ENCODE measurements at regions not wholly inside any gene's neighbourhood (a gene's known extent, or its start where the extent isn't known, plus 50 kb on each side); places are given as distances from the start of the nearest gene placed in this dataset.

DNA sequence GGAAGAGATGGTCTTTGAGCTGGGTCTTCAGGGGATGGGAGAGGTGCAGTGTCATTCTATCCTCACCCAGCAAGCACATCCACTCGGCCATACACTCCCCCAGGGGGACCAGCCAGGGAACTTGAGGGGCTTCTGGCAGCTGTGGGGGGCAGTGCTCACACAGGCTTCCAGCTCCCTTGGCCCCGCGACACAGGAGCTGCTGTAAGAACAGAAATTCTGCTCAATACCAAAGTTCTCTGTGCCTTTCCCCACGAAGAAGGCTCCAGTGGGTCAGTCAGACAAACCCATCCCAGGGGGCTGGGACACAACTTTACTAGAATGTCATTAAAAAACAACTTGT is 289.1 kb upstream of the RTL1 start:
- Histone ChIP-seq H3K36me3 (ENCODE audit: low read depth) (no peaks in the 10 kb centered on the region), H4K20me1 (ENCODE audit: insufficient read depth) (no peaks in the 10 kb centered on the region), H3K4me3 (no peak overlapping the region), H3K27ac (no peak overlapping the region), H2AFZ (no peak overlapping the region), H3K79me2 (ENCODE audit: insufficient read depth) (no peaks in the 10 kb centered on the region), H3K9me3 (ENCODE audit: low read depth) (no peaks in the 10 kb centered on the region), H3K4me1 (ENCODE audit: insufficient read depth) (no peaks in the 10 kb centered on the region), H3K4me2 (ENCODE audit: unreplicated experiment) (no peak overlapping the region), H3K9me2 (ENCODE audit: insufficient read depth) (no peaks in the 10 kb centered on the region), H3K9ac (no peak overlapping the region), H3K27me3 (replicated peaks; ENCODE audit: insufficient read depth) (0 out of 2 replicates have a peak, but pooled peaks cover 22% of the 10 kb centered on the region), H3F3A (ENCODE audit: insufficient read depth) (no peaks in the 10 kb centered on the region)
- in situ Hi-C loops (cut with MboI): no loop called here
- DNase-seq: no peak
- no peak for TF ChIP-seq EZH2phosphoT487 (IDR thresholded peaks at IDR 0.05; ENCODE audit: insufficient read depth, low read depth)
- TF ChIP-seq EZH2 (IDR thresholded peaks at IDR 0.05; ENCODE audit: insufficient read depth, poor library complexity, severe bottlenecking): no peak
- 38 to 42% methylated on average over 4 of the region's 4 CpGs for WGBS, 2 experiments (ENCODE audit: low coverage in 1 of 2, low lambda C conversion rate in 2 of 2, missing lambda C conversion rate in 2 of 2)

DNA sequence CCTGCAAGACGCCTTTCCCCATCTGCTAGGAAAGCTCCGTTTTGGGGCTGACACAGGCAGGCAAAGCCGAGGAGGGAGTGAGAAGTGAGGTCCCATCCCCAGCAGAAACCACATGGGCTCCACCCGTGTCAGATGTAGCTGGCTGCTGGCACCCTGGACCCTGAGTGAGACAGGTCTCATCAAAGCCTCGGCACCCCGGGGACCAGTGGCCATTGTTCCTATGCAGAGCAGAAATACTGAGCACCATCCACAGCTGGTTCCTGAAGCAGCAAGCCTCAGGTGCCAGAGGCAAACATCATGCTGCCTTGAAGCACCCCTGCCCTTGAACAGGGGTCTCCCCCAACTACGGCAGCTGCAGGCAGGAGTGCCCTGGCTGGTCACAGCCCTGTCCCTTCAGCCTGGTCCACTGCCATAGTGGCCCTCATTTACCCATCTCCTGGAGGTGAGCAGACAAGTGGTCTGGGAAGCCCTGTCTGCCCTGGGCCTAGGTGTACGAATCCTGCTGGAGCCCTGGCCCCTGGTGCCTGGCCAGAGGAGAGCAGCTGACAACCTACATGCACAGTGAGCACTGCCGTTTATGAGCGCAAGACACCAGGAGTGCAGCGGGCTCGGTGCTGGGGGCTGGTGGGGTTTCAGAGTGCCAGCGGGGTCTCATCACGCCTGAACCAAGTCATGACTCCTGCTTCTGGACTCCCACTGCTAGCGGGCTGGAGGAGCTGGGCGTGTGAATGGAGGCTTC is 289.8 kb upstream of the RTL1 start:
- Histone ChIP-seq H2AFZ (no peak overlapping the region), H4K20me1 (ENCODE audit: insufficient read depth) (no peaks in the 10 kb centered on the region), H3K4me2 (ENCODE audit: unreplicated experiment) (no peak overlapping the region), H3K4me3 (no peak overlapping the region), H3K79me2 (ENCODE audit: insufficient read depth) (no peaks in the 10 kb centered on the region), H3K9me2 (ENCODE audit: insufficient read depth) (no peaks in the 10 kb centered on the region), H3K27me3 (replicated peaks; ENCODE audit: insufficient read depth) (0 out of 2 replicates have a peak, but pooled peaks cover 22% of the 10 kb centered on the region), H3K9ac (no peak overlapping the region), H3K4me1 (ENCODE audit: insufficient read depth) (no peaks in the 10 kb centered on the region), H3F3A (ENCODE audit: insufficient read depth) (no peaks in the 10 kb centered on the region), H3K9me3 (ENCODE audit: low read depth) (no peaks in the 10 kb centered on the region), H3K36me3 (ENCODE audit: low read depth) (no peaks in the 10 kb centered on the region), H3K27ac (no peak overlapping the region)
- 62 to 63% methylated on average over 16 of the region's 16 CpGs for WGBS, 2 experiments (ENCODE audit: low coverage in 1 of 2, low lambda C conversion rate in 2 of 2, missing lambda C conversion rate in 2 of 2)
- in situ Hi-C loops (cut with MboI): no loop called here
- no peak for TF ChIP-seq EZH2 (IDR thresholded peaks at IDR 0.05; ENCODE audit: insufficient read depth, poor library complexity, severe bottlenecking)
- TF ChIP-seq EZH2phosphoT487 (IDR thresholded peaks at IDR 0.05; ENCODE audit: insufficient read depth, low read depth): no peak
- no peak for DNase-seq

DNA sequence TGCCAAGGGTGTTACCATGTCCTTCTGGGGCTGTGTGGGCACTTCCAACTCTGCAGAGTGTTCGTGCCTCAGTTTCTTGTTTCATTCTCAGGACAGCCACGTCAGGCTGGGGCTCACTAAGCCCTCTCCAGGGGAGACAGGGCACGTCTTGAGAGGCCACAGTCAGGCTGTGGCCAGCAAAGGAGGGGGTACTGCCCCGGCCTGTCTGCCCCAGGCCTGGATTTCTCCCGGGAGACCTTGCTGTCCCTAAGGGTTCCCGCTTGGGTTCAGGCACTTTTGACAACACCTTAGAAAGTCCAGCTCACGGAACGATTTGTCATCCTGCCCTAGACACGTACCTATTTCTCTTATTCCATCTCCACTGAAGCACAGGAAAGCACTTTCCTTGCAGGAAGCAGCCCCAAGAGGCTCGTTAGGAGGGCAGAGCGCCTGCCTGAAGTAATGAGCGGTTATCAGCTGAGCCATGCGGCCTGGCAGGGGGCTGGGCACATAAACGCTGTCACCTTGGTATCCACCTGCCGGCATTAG is 290.4 kb upstream of the RTL1 start:
- DNase-seq: no peak
- no peak overlapping the region for H2AFZ ChIP-seq
- H3K79me2 ChIP-seq (ENCODE audit: insufficient read depth): no peaks in the 10 kb centered on the region
- H3K4me3 ChIP-seq: no peak overlapping the region
- H3K9me2 ChIP-seq (ENCODE audit: insufficient read depth): no peaks in the 10 kb centered on the region
- no peak overlapping the region for H3K4me2 ChIP-seq (ENCODE audit: unreplicated experiment)
- no peaks in the 10 kb centered on the region for H3K4me1 ChIP-seq (ENCODE audit: insufficient read depth)
- H3K27ac ChIP-seq: no peak overlapping the region
- no peaks in the 10 kb centered on the region for H3K36me3 ChIP-seq (ENCODE audit: low read depth)
- H3F3A ChIP-seq (ENCODE audit: insufficient read depth): no peaks in the 10 kb centered on the region
- H3K9me3 ChIP-seq (ENCODE audit: low read depth): no peaks in the 10 kb centered on the region
- 0 out of 2 replicates have a peak, but pooled peaks cover 17% of the 10 kb centered on the region for H3K27me3 ChIP-seq (replicated peaks; ENCODE audit: insufficient read depth)
- no peak for TF ChIP-seq EZH2 (IDR thresholded peaks at IDR 0.05; ENCODE audit: insufficient read depth, poor library complexity, severe bottlenecking)
- no peak for TF ChIP-seq EZH2phosphoT487 (IDR thresholded peaks at IDR 0.05; ENCODE audit: insufficient read depth, low read depth)
- H3K9ac ChIP-seq: no peak overlapping the region
- in situ Hi-C loops (cut with MboI): no loop called here
- no peaks in the 10 kb centered on the region for H4K20me1 ChIP-seq (ENCODE audit: insufficient read depth)
- 59 to 63% methylated on average over 15 of the region's 15 CpGs for WGBS, 2 experiments (ENCODE audit: low coverage in 1 of 2, low lambda C conversion rate in 2 of 2, missing lambda C conversion rate in 2 of 2)

DNA sequence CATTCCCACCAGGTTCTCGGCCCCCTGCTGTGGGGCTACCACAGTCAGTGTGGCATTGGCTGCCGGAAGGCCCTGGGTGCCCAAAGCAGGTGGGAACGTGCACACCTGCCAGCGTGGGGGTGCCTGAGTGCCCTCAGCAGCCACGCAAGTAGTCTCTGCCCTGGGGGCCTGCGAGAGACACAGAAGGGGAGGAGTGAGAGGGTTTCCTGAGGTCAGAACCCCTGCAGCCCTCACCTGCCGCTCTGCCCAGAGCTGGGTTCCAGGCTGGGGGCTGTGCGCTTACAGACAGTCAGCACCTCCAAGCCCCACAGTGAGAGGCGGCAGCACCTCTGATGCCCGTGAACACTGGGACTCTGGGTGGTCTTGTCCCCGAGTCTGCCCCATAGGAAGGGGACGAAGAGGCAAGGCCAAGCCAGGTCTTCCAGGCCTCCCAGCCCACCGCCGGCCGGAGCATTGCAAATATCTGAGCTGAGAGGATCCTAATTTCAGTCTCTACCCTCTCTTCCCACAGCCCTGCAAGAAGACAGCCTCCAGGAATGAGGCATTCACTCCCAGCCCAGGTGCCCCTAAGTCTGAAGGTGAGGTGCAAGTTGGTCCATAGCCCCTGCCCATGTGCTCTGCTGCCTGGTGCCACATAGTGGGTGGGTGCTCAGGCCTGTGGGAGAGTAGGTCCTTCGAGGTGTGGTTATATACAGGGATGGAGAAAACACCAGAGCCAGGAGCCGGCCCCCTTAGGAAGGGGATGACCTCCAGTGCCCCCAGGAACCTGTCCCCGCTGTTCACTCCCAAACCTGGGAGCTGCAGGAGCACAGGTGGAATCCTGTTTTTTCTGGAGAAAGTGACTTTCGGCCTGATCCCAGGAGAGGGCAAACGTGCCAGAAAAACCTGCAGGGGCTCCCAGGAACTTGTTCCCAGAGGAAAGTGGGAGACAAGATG is 291.1 kb upstream of the RTL1 start:
- no peak overlapping the region for H2AFZ ChIP-seq
- TF ChIP-seq EZH2 (IDR thresholded peaks at IDR 0.05; ENCODE audit: insufficient read depth, poor library complexity, severe bottlenecking) (no peak), EZH2phosphoT487 (IDR thresholded peaks at IDR 0.05; ENCODE audit: insufficient read depth, low read depth) (no peak)
- no peak overlapping the region for H3K27ac ChIP-seq
- no peaks in the 10 kb centered on the region for H3K9me2 ChIP-seq (ENCODE audit: insufficient read depth)
- in situ Hi-C loops (cut with MboI): no loop called here
- no peaks in the 10 kb centered on the region for H3F3A ChIP-seq (ENCODE audit: insufficient read depth)
- H3K4me3 ChIP-seq: no peak overlapping the region
- no peaks in the 10 kb centered on the region for H3K4me1 ChIP-seq (ENCODE audit: insufficient read depth)
- H3K9me3 ChIP-seq (ENCODE audit: low read depth): no peaks in the 10 kb centered on the region
- H3K27me3 ChIP-seq (replicated peaks; ENCODE audit: insufficient read depth): 0 out of 2 replicates have a peak, but pooled peaks cover 12% of the 10 kb centered on the region
- no peak overlapping the region for H3K9ac ChIP-seq
- no peaks in the 10 kb centered on the region for H3K36me3 ChIP-seq (ENCODE audit: low read depth)
- no peak for DNase-seq
- WGBS, 2 experiments (ENCODE audit: low coverage in 1 of 2, low lambda C conversion rate in 2 of 2, missing lambda C conversion rate in 2 of 2): 64 to 68% methylated on average over 19 to 20 of the region's 20 CpGs
- H3K4me2 ChIP-seq (ENCODE audit: unreplicated experiment): no peak overlapping the region
- no peaks in the 10 kb centered on the region for H4K20me1 ChIP-seq (ENCODE audit: insufficient read depth)
- no peaks in the 10 kb centered on the region for H3K79me2 ChIP-seq (ENCODE audit: insufficient read depth)
